GM23338 (cell line): ENCODE measurements at regions not wholly inside any gene's neighbourhood (a gene's known extent, or its start where the extent isn't known, plus 50 kb on each side); places are given as distances from the start of the nearest gene placed in this dataset.

Experiments
- ATAC-seq: fragments of 200-7000 bp; cut with Tn5 transposase; 3 replicates; pipeline ENCODE4 v1.9.1; 2020
- DNase-seq: peaks from one replicate; pipeline ENCODE4 v3.0.0-alpha.2; 2015; ENCODE audit warnings: low spot score
- H2AFZ ChIP-seq: fragments of 200-600 bp; sonication (generic); 2 replicates; pipeline ENCODE4 v1.8.0; 2016; ENCODE audit warnings: antibody characterized with exemption, mild to moderate bottlenecking, moderate library complexity
- H3F3A ChIP-seq: fragments of 200-600 bp; sonication (generic); replicated peaks from 2 replicates; pipeline ENCODE4 v1.8.0; 2017; ENCODE audit warnings: antibody characterized with exemption, mixed run types, low read depth
- H3K27ac ChIP-seq: fragments of 200-600 bp; sonication (generic); 2 replicates; pipeline ENCODE4 v1.6.1; 2016; ENCODE audit warnings: low read depth
- H3K27me3 ChIP-seq: fragments of 200-600 bp; sonication (generic); 2 replicates; pipeline ENCODE4 v1.8.0; 2016; ENCODE audit warnings: mild to moderate bottlenecking, mixed run types, moderate library complexity; ENCODE audit not compliant: insufficient read depth
- H3K36me3 ChIP-seq: fragments of 200-600 bp; sonication (generic); 2 replicates; pipeline ENCODE4 v1.8.0; 2016; ENCODE audit warnings: mild to moderate bottlenecking; ENCODE audit not compliant: insufficient read depth
- H3K4me1 ChIP-seq: fragments of 200-600 bp; sonication (generic); 2 replicates; pipeline ENCODE4 v1.8.0; 2016; ENCODE audit warnings: mild to moderate bottlenecking, moderate library complexity; ENCODE audit not compliant: insufficient read depth
- H3K4me2 ChIP-seq: fragments of 200-600 bp; sonication (generic); 2 replicates; pipeline ENCODE4 v1.7.1; 2017; ENCODE audit warnings: mixed run types
- H3K4me3 ChIP-seq: fragments of 200-600 bp; sonication (generic); 2 replicates; pipeline ENCODE4 v1.6.1; 2016; ENCODE audit warnings: mixed run types
- H3K79me2 ChIP-seq: fragments of 200-600 bp; sonication (generic); replicated peaks from 2 replicates; pipeline ENCODE4 v1.8.0; 2017; ENCODE audit warnings: mild to moderate bottlenecking; ENCODE audit not compliant: insufficient read depth
- H3K9me2 ChIP-seq: fragments of 200-600 bp; sonication (generic); 2 replicates; pipeline ENCODE4 v1.8.0; 2017; ENCODE audit not compliant: insufficient read depth
- H4K20me1 ChIP-seq: fragments of 200-600 bp; sonication (generic); replicated peaks from 2 replicates; pipeline ENCODE4 v1.8.0; 2017; ENCODE audit warnings: mild to moderate bottlenecking; ENCODE audit not compliant: insufficient read depth
- H3K27ac Mint-ChIP-seq: 2 replicates; pipeline ENCODE4 v1.8.0; 2020; ENCODE audit warnings: inconsistent platforms, mild to moderate bottlenecking, moderate library complexity, mixed read lengths
- H3K27me3 Mint-ChIP-seq: 3 replicates; pipeline ENCODE4 v1.8.0; 2022; ENCODE audit warnings: low read depth, mild to moderate bottlenecking, moderate library complexity, mixed read lengths, inconsistent platforms; ENCODE audit not compliant: insufficient read depth, poor library complexity
- H3K36me3 Mint-ChIP-seq: 3 replicates; pipeline ENCODE4 v1.8.0; 2021; ENCODE audit warnings: low read depth, mild to moderate bottlenecking, inconsistent platforms, moderate library complexity, mixed read lengths
- H3K4me1 Mint-ChIP-seq: 3 replicates; pipeline ENCODE4 v1.8.0; 2020; ENCODE audit warnings: mild to moderate bottlenecking, inconsistent platforms, mixed read lengths
- H3K4me3 Mint-ChIP-seq: 3 replicates; pipeline ENCODE4 v1.8.0; 2021; ENCODE audit warnings: moderate library complexity, mild to moderate bottlenecking, inconsistent platforms, mixed read lengths
- H3K9me3 Mint-ChIP-seq: 3 replicates; pipeline ENCODE4 v1.8.0; 2020; ENCODE audit warnings: moderate library complexity, mild to moderate bottlenecking, inconsistent platforms, mixed read lengths
- CREB1 ChIP-seq: fragments of 250-450 bp; sonication (Bioruptor Pico); IDR thresholded peaks from 2 replicates; pipeline ENCODE4 v1.5.0; 2020; ENCODE audit warnings: low read depth, mild to moderate bottlenecking, moderate library complexity
- EZH2phosphoT487 ChIP-seq: fragments of 200-600 bp; sonication (generic); IDR thresholded peaks from one replicate; pipeline ENCODE4 v1.8.1; 2018; ENCODE audit warnings: antibody characterized with exemption; ENCODE audit not compliant: unreplicated experiment
- JUNB ChIP-seq: IDR thresholded peaks from one replicate; pipeline ENCODE4 v1.6.1; 2016; ENCODE audit warnings: antibody characterized with exemption; ENCODE audit not compliant: unreplicated experiment
- NANOG ChIP-seq: IDR thresholded peaks from 2 replicates; pipeline ENCODE4 v1.6.1; 2016; ENCODE audit warnings: antibody characterized with exemption, borderline replicate concordance
- POLR2AphosphoS5 ChIP-seq: IDR thresholded peaks from 2 replicates; pipeline ENCODE4 v1.6.1; 2016; ENCODE audit warnings: antibody characterized with exemption, low read depth
- REST ChIP-seq: IDR thresholded peaks from one replicate; pipeline ENCODE4 v1.6.1; 2018; ENCODE audit warnings: antibody characterized with exemption; ENCODE audit not compliant: unreplicated experiment
- STAT1 ChIP-seq: IDR thresholded peaks from one replicate; pipeline ENCODE4 v1.6.1; 2016; ENCODE audit warnings: antibody characterized with exemption; ENCODE audit not compliant: unreplicated experiment
- ZNF114 ChIP-seq: fragments of 250-450 bp; sonication (Bioruptor Pico); IDR thresholded peaks from 2 replicates; pipeline ENCODE4 v1.5.0; 2020; ENCODE audit warnings: mild to moderate bottlenecking, moderate library complexity
- ZNF331 ChIP-seq: fragments of 250-450 bp; sonication (Bioruptor Pico); IDR thresholded peaks from 2 replicates; pipeline ENCODE4 v1.5.0; 2020; ENCODE audit warnings: low read depth, mild to moderate bottlenecking, moderate library complexity

- DNase-seq (no peak), ATAC-seq (no peak)
- Histone ChIP-seq H3K79me2 (no peaks in the 10 kb centered on the region), H2AFZ (no peak overlapping the region), H3K4me2 (no peak overlapping the region), H4K20me1 (no peaks in the 10 kb centered on the region), H3K36me3 (no peaks in the 10 kb centered on the region), H3K27ac (no peak overlapping the region), H3K9me2 (no peaks in the 10 kb centered on the region), H3K4me1 (no peaks in the 10 kb centered on the region), H3K4me3 (no peak overlapping the region), H3F3A (no peaks in the 10 kb centered on the region), H3K27me3 (no peaks in the 10 kb centered on the region)
- Mint-ChIP-seq H3K36me3 (no peaks in the 10 kb centered on the region), H3K27ac (no peak overlapping the region), H3K27me3 (no peaks in the 10 kb centered on the region), H3K9me3 (no peaks in the 10 kb centered on the region), H3K4me3 (no peak overlapping the region), H3K4me1 (no peaks in the 10 kb centered on the region)
- no peak for TF ChIP-seq REST
- TF ChIP-seq POLR2AphosphoS5, result no peak
- no peak for TF ChIP-seq ZNF331 (CRISPR knock-in tag)
- no peak for TF ChIP-seq STAT1
- no peak for TF ChIP-seq ZNF114
These were observed 101.0 kb upstream of the DMAC1 start for GRCh38 chr9:7900541-7900940.

- no peaks in the 10 kb centered on the region for H3K27me3 Mint-ChIP-seq
- Histone ChIP-seq H3K27me3 (no peaks in the 10 kb centered on the region), H3K9me2 (no peaks in the 10 kb centered on the region), H3K4me1 (no peaks in the 10 kb centered on the region), H3K27ac (no peak overlapping the region), H3K4me3 (no peak overlapping the region), H4K20me1 (no peaks in the 10 kb centered on the region), H3K79me2 (no peaks in the 10 kb centered on the region), H3K4me2 (no peak overlapping the region), H2AFZ (no peak overlapping the region), H3K36me3 (no peaks in the 10 kb centered on the region), H3F3A (no peaks in the 10 kb centered on the region)
- no peak overlapping the region for H3K27ac Mint-ChIP-seq
- no peak for DNase-seq
- TF ChIP-seq JUNB, result no peak
- H3K4me3 Mint-ChIP-seq, result no peak overlapping the region
- no peaks in the 10 kb centered on the region for H3K4me1 Mint-ChIP-seq
- ATAC-seq, result no peak
- no peaks in the 10 kb centered on the region for H3K36me3 Mint-ChIP-seq
- no peaks in the 10 kb centered on the region for H3K9me3 Mint-ChIP-seq
These were observed 100.2 kb upstream of the DMAC1 start for GRCh38 chr9:7899753-7900152.

- Histone ChIP-seq H3K36me3 (no peaks in the 10 kb centered on the region), H3K27me3 (no peaks in the 10 kb centered on the region), H3F3A (no peaks in the 10 kb centered on the region), H4K20me1 (no peaks in the 10 kb centered on the region), H3K4me1 (peaks cover 7% of the 10 kb centered on the region; the same call in 1 of the 2 replicates), H2AFZ (no peak overlapping the region), H3K27ac (no peak overlapping the region), H3K4me3 (no peak overlapping the region), H3K79me2 (no peaks in the 10 kb centered on the region), H3K9me2 (0 out of 2 replicates have a peak, but pooled peaks cover 3% of the 10 kb centered on the region), H3K4me2 (no peak overlapping the region)
- Mint-ChIP-seq H3K4me1 (peaks cover 4% of the 10 kb centered on the region; the same call in 1 of the 3 replicates), H3K27me3 (no peaks in the 10 kb centered on the region), H3K36me3 (peaks cover 3% of the 10 kb centered on the region; the same call in 2 of the 3 replicates), H3K9me3 (peaks cover 7% of the 10 kb centered on the region), H3K4me3 (no peak overlapping the region), H3K27ac (no peak overlapping the region; the same call in 1 of the 2 replicates)
- no peak for TF ChIP-seq EZH2phosphoT487
- TF ChIP-seq NANOG, result no peak
- no peak for TF ChIP-seq CREB1 (CRISPR knock-in tag)
- no peak for DNase-seq
- ATAC-seq, result no peak
These were observed 94.7 kb upstream of the DMAC1 start for GRCh38 chr9:7894231-7894630.
